SK-N-SH (cell line): ENCODE measurements at regions not wholly inside any gene's neighbourhood (a gene's known extent, or its start where the extent isn't known, plus 50 kb on each side); places are given as distances from the start of the nearest gene placed in this dataset.

ENCODE experiments used
- CTCF ChIA-PET: fragments of 300-600, 350-600 bp; formaldehyde crosslinking; extraction: SDS; loops from one replicate; lab custom pipeline; 2021; lab: Yijun Ruan, JAX
- POLR2A ChIA-PET: fragments of 350-600 bp; sonication (Branson Sonifier 250); formaldehyde crosslinking; extraction: SDS; loops from one replicate; lab custom pipeline; 2020; ENCODE audit warnings: antibody characterized with exemption, inconsistent platforms; lab: Yijun Ruan, JAX
- DNase-seq: peaks from one replicate; pipeline ENCODE4 v3.0.0; 2012
- H2AFZ ChIP-seq: fragments of 200-600 bp; sonication (generic); 2 replicates; pipeline ENCODE4 v1.8.1; 2016; ENCODE audit warnings: antibody characterized with exemption, mild to moderate bottlenecking, low read depth
- H3F3A ChIP-seq: fragments of 200-600 bp; sonication (generic); replicated peaks from 2 replicates; pipeline ENCODE3; 2016; ENCODE audit warnings: antibody characterized with exemption, mild to moderate bottlenecking; ENCODE audit not compliant: insufficient read depth
- H3K27ac ChIP-seq, 2 experiments: fragments of 200-500 bp in 1 of 2; fragments of 200-600 bp in 1 of 2; sonication (Bioruptor generic) in 1 of 2; sonication (generic), shearing (Covaris generic) in 1 of 2; 2 replicates each; pipeline versions ENCODE4 v1.5.1 to v1.6.1; 2014 to 2016; ENCODE audit warnings: low read depth in 2 of 2, inconsistent platforms in 1 of 2, low read length in 1 of 2, mild to moderate bottlenecking in 1 of 2, mixed read lengths in 1 of 2
- H3K27me3 ChIP-seq: fragments of 200-600 bp; sonication (generic), shearing (Covaris generic); 2 replicates; pipeline ENCODE4 v1.6.1; 2016; ENCODE audit warnings: mixed run types; ENCODE audit not compliant: insufficient read depth
- H3K36me3 ChIP-seq, 2 experiments: fragments of 200-500 bp in 1 of 2; fragments of 200-600 bp in 1 of 2; sonication (Bioruptor generic) in 1 of 2; sonication (generic) in 1 of 2; replicated peaks in 1 of 2; 2 replicates each; pipeline versions ENCODE3 to v1.5.1; 2014 to 2016; ENCODE audit warnings: low read length in 1 of 2, mild to moderate bottlenecking in 1 of 2; ENCODE audit not compliant: insufficient read depth in 2 of 2, control insufficient read depth in 1 of 2
- H3K4me1 ChIP-seq, 2 experiments: fragments of 200-500 bp in 1 of 2; fragments of 200-600 bp in 1 of 2; sonication (Bioruptor generic) in 1 of 2; sonication (generic), shearing (Covaris generic) in 1 of 2; 2 replicates each; pipeline versions ENCODE4 v1.5.1 to v1.6.1; 2014 to 2016; ENCODE audit warnings: low read depth in 1 of 2, low read length in 1 of 2, mixed run types in 1 of 2; ENCODE audit not compliant: insufficient read depth in 2 of 2, control insufficient read depth in 1 of 2
- H3K4me2 ChIP-seq: fragments of 200-600 bp; sonication (generic), shearing (Covaris generic); 2 replicates; pipeline ENCODE4 v1.6.1; 2017; ENCODE audit warnings: mixed run types
- H3K4me3 ChIP-seq, 2 experiments: fragments of 200-500 bp in 1 of 2; fragments of 200-600 bp in 1 of 2; sonication (Bioruptor generic) in 1 of 2; sonication (generic), shearing (Covaris generic) in 1 of 2; 2 replicates each; pipeline versions ENCODE4 v1.5.1 to v1.8.1; 2014 to 2016; ENCODE audit warnings: low read depth in 2 of 2, inconsistent platforms in 1 of 2, low read length in 1 of 2, mild to moderate bottlenecking in 1 of 2, mixed read lengths in 1 of 2, moderate library complexity in 1 of 2
- H3K79me2 ChIP-seq: fragments of 200-600 bp; sonication (generic); 2 replicates; pipeline ENCODE4 v1.8.1; 2017; ENCODE audit warnings: mild to moderate bottlenecking; ENCODE audit not compliant: insufficient read depth
- H3K9ac ChIP-seq: fragments of 200-600 bp; sonication (generic); 2 replicates; pipeline ENCODE4 v1.6.1; 2017; ENCODE audit warnings: mixed run types
- H3K9me2 ChIP-seq: fragments of 200-600 bp; sonication (generic); 2 replicates; pipeline ENCODE4 v1.6.1; 2017; ENCODE audit warnings: mixed run types
- H3K9me3 ChIP-seq: fragments of 200-600 bp; sonication (generic); 2 replicates; pipeline ENCODE4 v1.6.1; 2017; ENCODE audit warnings: mixed run types, mild to moderate bottlenecking, moderate library complexity
- H4K20me1 ChIP-seq: fragments of 200-600 bp; sonication (generic); 2 replicates; pipeline ENCODE4 v1.6.1; 2017; ENCODE audit warnings: mild to moderate bottlenecking, mixed run types; ENCODE audit not compliant: insufficient read depth
- EZH2phosphoT487 ChIP-seq: fragments of 200-600 bp; sonication (generic); IDR thresholded peaks from 2 replicates; pipeline ENCODE4 v1.6.1; 2017; ENCODE audit warnings: low read depth, mixed run types, mild to moderate bottlenecking, antibody characterized with exemption, moderate library complexity, borderline replicate concordance
- GABPA ChIP-seq: IDR thresholded peaks from 2 replicates; pipeline ENCODE4 v1.4.0; 2012; ENCODE audit warnings: low read depth, mild to moderate bottlenecking
- GATA2 ChIP-seq: sonication (generic); formaldehyde crosslinking; IDR thresholded peaks from 2 replicates; pipeline ENCODE4 v1.5.0; 2020; ENCODE audit warnings: mild to moderate bottlenecking, missing genetic modification reagents
- MAX ChIP-seq: IDR thresholded peaks from 2 replicates; pipeline ENCODE4 v1.4.0; 2012; ENCODE audit warnings: low read depth
- MEF2A ChIP-seq: IDR thresholded peaks from 2 replicates; pipeline ENCODE4 v1.4.0; 2012; ENCODE audit warnings: low read depth, borderline replicate concordance
- MXI1 ChIP-seq: IDR thresholded peaks from 2 replicates; pipeline ENCODE4 v1.6.1; 2012; ENCODE audit warnings: mild to moderate bottlenecking, low read depth, low read length, improper control_type of control experiment
- NFIC ChIP-seq: IDR thresholded peaks from 2 replicates; pipeline ENCODE4 v1.4.0; 2012; ENCODE audit warnings: borderline replicate concordance
- POLR2AphosphoS5 ChIP-seq: IDR thresholded peaks from 2 replicates; pipeline ENCODE4 v1.6.1; 2012; ENCODE audit warnings: low read depth, low read length
- RCOR1 ChIP-seq: fragments of 150-350 bp; IDR thresholded peaks from 2 replicates; pipeline ENCODE4 v1.6.1; 2017; ENCODE audit warnings: antibody characterized with exemption, low read length
- RXRA ChIP-seq: IDR thresholded peaks from 2 replicates; pipeline ENCODE4 v1.4.0; 2012; ENCODE audit warnings: low read depth, mild to moderate bottlenecking, borderline replicate concordance
- SIN3A ChIP-seq: IDR thresholded peaks from 2 replicates; pipeline ENCODE4 v1.6.1; 2012; ENCODE audit warnings: low read depth, mild to moderate bottlenecking, low read length, moderate library complexity, borderline replicate concordance
- SMC3 ChIP-seq: IDR thresholded peaks from 2 replicates; pipeline ENCODE4 v1.6.1; 2012; ENCODE audit warnings: low read depth, low read length, improper control_type of control experiment
- TCF12 ChIP-seq: IDR thresholded peaks from 2 replicates; pipeline ENCODE4 v1.4.0; 2012
- TEAD4 ChIP-seq: IDR thresholded peaks from 2 replicates; pipeline ENCODE4 v1.4.0; 2012; ENCODE audit warnings: mild to moderate bottlenecking, borderline replicate concordance; ENCODE audit not compliant: insufficient read depth
- USF2 ChIP-seq: fragments of 150-350 bp; IDR thresholded peaks from 2 replicates; pipeline ENCODE4 v1.6.1; 2017; ENCODE audit warnings: antibody characterized with exemption, low read length, low read depth, borderline replicate concordance
- YY1 ChIP-seq: IDR thresholded peaks from 2 replicates; pipeline ENCODE4 v1.4.0; 2012; ENCODE audit warnings: low read depth, mild to moderate bottlenecking
- WGBS: methylation state at CpG from one replicate; pipeline ENCODE4 v1.1.6; 2017; ENCODE audit warnings: low lambda C conversion rate; 5-methylcytosine and 5-hydroxymethylcytosine counted together
- TF ChIP-seq, protein P1 (sequence below): fragments of 150-350 bp; IDR thresholded peaks from 2 replicates; pipeline ENCODE4 v1.6.1; 2016; ENCODE audit warnings: mild to moderate bottlenecking, low read depth, low read length
- TF ChIP-seq, protein P2 (sequence below): fragments of 200-600 bp; sonication (generic); IDR thresholded peaks from 2 replicates; pipeline ENCODE4 v1.6.1; 2017; ENCODE audit warnings: antibody characterized with exemption, mild to moderate bottlenecking, moderate library complexity
- TF ChIP-seq, protein P3 (sequence below): IDR thresholded peaks from 2 replicates; pipeline ENCODE4; 2012

DNA sequence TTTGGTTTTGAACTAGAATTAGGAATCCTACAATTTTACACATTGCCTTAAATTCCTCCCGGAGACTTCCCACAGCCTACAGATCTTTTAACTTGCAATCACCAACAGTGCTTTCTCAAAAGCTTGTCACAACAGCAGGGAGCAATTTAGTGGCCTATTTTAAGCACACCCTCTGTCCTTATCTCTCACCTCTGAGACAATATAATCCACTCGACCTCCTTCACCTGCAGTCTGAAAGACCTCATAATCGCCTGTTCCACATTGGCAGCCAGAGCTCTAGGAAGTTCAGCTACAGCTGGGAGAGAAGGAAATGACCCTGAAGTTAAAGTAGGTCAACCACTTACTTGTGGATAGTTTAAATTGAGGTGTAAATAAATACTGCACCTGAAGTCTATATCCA is 249.7 kb upstream of the DLGAP1 start:
- Histone ChIP-seq H3K9me2 (no peaks in the 10 kb centered on the region), H3K4me1 (no peaks in the 10 kb centered on the region), H3K9ac (no peak overlapping the region), H3K36me3 (no peaks in the 10 kb centered on the region), H3K27me3 (no peaks in the 10 kb centered on the region), H3K27ac (no peak overlapping the region), H3K79me2 (no peaks in the 10 kb centered on the region), H3F3A (no peaks in the 10 kb centered on the region), H3K4me2 (no peak overlapping the region), H2AFZ (no peak overlapping the region), H3K9me3 (no peaks in the 10 kb centered on the region), H4K20me1 (no peaks in the 10 kb centered on the region), H3K4me3 (no peak overlapping the region)
- no peak for DNase-seq
- TF ChIP-seq RXRA (no peak), USF2 (no peak), TEAD4 (no peak), TCF12 (no peak), SIN3A (no peak), MAX (no peak), YY1 (no peak), MEF2A (no peak)
- TF ChIP-seq, protein P1, sequence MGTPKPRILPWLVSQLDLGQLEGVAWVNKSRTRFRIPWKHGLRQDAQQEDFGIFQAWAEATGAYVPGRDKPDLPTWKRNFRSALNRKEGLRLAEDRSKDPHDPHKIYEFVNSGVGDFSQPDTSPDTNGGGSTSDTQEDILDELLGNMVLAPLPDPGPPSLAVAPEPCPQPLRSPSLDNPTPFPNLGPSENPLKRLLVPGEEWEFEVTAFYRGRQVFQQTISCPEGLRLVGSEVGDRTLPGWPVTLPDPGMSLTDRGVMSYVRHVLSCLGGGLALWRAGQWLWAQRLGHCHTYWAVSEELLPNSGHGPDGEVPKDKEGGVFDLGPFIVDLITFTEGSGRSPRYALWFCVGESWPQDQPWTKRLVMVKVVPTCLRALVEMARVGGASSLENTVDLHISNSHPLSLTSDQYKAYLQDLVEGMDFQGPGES = no peak
- TF ChIP-seq, protein P2, sequence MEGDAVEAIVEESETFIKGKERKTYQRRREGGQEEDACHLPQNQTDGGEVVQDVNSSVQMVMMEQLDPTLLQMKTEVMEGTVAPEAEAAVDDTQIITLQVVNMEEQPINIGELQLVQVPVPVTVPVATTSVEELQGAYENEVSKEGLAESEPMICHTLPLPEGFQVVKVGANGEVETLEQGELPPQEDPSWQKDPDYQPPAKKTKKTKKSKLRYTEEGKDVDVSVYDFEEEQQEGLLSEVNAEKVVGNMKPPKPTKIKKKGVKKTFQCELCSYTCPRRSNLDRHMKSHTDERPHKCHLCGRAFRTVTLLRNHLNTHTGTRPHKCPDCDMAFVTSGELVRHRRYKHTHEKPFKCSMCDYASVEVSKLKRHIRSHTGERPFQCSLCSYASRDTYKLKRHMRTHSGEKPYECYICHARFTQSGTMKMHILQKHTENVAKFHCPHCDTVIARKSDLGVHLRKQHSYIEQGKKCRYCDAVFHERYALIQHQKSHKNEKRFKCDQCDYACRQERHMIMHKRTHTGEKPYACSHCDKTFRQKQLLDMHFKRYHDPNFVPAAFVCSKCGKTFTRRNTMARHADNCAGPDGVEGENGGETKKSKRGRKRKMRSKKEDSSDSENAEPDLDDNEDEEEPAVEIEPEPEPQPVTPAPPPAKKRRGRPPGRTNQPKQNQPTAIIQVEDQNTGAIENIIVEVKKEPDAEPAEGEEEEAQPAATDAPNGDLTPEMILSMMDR = no peak
- TF ChIP-seq, protein P3, sequence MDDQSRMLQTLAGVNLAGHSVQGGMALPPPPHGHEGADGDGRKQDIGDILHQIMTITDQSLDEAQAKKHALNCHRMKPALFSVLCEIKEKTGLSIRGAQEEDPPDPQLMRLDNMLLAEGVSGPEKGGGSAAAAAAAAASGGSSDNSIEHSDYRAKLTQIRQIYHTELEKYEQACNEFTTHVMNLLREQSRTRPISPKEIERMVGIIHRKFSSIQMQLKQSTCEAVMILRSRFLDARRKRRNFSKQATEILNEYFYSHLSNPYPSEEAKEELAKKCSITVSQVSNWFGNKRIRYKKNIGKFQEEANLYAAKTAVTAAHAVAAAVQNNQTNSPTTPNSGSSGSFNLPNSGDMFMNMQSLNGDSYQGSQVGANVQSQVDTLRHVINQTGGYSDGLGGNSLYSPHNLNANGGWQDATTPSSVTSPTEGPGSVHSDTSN = no peak
- POLR2A ChIA-PET = no interaction called here
- 0% methylated on average over 3 of the region's 3 CpGs for WGBS
- CTCF ChIA-PET = no interaction called here

GRCh38 chr18:4691836-4692235 is 236.7 kb upstream of the DLGAP1 start:
- ChIA-PET CTCF (no interaction called here), POLR2A (no interaction called here)
- no peak overlapping the region for H3K4me3 ChIP-seq
- H3K36me3 ChIP-seq = no peaks in the 10 kb centered on the region
- no peaks in the 10 kb centered on the region for H3K9me2 ChIP-seq
- no peaks in the 10 kb centered on the region for H3K9me3 ChIP-seq
- no peaks in the 10 kb centered on the region for H4K20me1 ChIP-seq
- WGBS = 0% methylated on average over 5 of the region's 17 CpGs
- no peak overlapping the region for H2AFZ ChIP-seq
- no peak overlapping the region for H3K9ac ChIP-seq
- no peak for TF ChIP-seq RCOR1
- no peak for TF ChIP-seq EZH2phosphoT487
- no peak for TF ChIP-seq USF2
- TF ChIP-seq GABPA = no peak
- TF ChIP-seq POLR2AphosphoS5 = no peak
- no peak for TF ChIP-seq NFIC
- TF ChIP-seq SMC3 = no peak
- TF ChIP-seq MAX = no peak
- no peak for TF ChIP-seq MXI1
- no peak for TF ChIP-seq GATA2 (CRISPR knock-in tag)
- DNase-seq = no peak
- H3K4me2 ChIP-seq = no peak overlapping the region
- no peaks in the 10 kb centered on the region for H3F3A ChIP-seq
- H3K4me1 ChIP-seq = no peaks in the 10 kb centered on the region
- H3K79me2 ChIP-seq = no peaks in the 10 kb centered on the region
- H3K27ac ChIP-seq = no peak overlapping the region
- no peaks in the 10 kb centered on the region for H3K27me3 ChIP-seq
